ENCODE measurements at regions not wholly inside any gene's neighbourhood (a gene's known extent, or its start where the extent isn't known, plus 50 kb on each side); places are given as distances from the start of the nearest gene placed in this dataset.

GRCh38 chr4:57682275-57682674, 572.1 kb upstream of the IGFBP7 start:
- no peak overlapping the region for H3K4me3 ChIP-seq (ENCODE audit: low read length)
- H3K9me3 ChIP-seq (ENCODE audit: control insufficient read depth, low read length): no peaks in the 10 kb centered on the region
- no peak overlapping the region for H3K9ac ChIP-seq (ENCODE audit: low read length)
- H3K27me3 ChIP-seq (ENCODE audit: control insufficient read depth, insufficient read depth, low read length): no peaks in the 10 kb centered on the region
- H3K36me3 ChIP-seq (ENCODE audit: control insufficient read depth, insufficient read depth, low read length): no peaks in the 10 kb centered on the region
- H3K4me1 ChIP-seq (ENCODE audit: control insufficient read depth, insufficient read depth, low read length): no peaks in the 10 kb centered on the region

GRCh38 chr4:57679969-57680368, 569.8 kb upstream of the IGFBP7 start:
- no peaks in the 10 kb centered on the region for H3K9me3 ChIP-seq (ENCODE audit: control insufficient read depth, low read length)
- H3K4me3 ChIP-seq (ENCODE audit: low read length): no peak overlapping the region
- no peaks in the 10 kb centered on the region for H3K4me1 ChIP-seq (ENCODE audit: control insufficient read depth, insufficient read depth, low read length)
- H3K36me3 ChIP-seq (ENCODE audit: control insufficient read depth, insufficient read depth, low read length): no peaks in the 10 kb centered on the region
- no peaks in the 10 kb centered on the region for H3K27me3 ChIP-seq (ENCODE audit: control insufficient read depth, insufficient read depth, low read length)
- no peak overlapping the region for H3K9ac ChIP-seq (ENCODE audit: low read length)

GRCh38 chr4:57676394-57676793, 566.2 kb upstream of the IGFBP7 start:
- no peaks in the 10 kb centered on the region for H3K36me3 ChIP-seq (ENCODE audit: control insufficient read depth, insufficient read depth, low read length)
- H3K9me3 ChIP-seq (ENCODE audit: control insufficient read depth, low read length): no peaks in the 10 kb centered on the region
- H3K4me1 ChIP-seq (ENCODE audit: control insufficient read depth, insufficient read depth, low read length): no peaks in the 10 kb centered on the region
- H3K27me3 ChIP-seq (ENCODE audit: control insufficient read depth, insufficient read depth, low read length): no peaks in the 10 kb centered on the region
- H3K4me3 ChIP-seq (ENCODE audit: low read length): no peak overlapping the region
- H3K9ac ChIP-seq (ENCODE audit: low read length): no peak overlapping the region

GRCh38 chr4:57672846-57673433, 562.8 kb upstream of the IGFBP7 start:
- Histone ChIP-seq H3K36me3 (ENCODE audit: control insufficient read depth, insufficient read depth, low read length) (no peaks in the 10 kb centered on the region), H3K9me3 (ENCODE audit: control insufficient read depth, low read length) (no peaks in the 10 kb centered on the region), H3K9ac (ENCODE audit: low read length) (no peak overlapping the region), H3K27me3 (ENCODE audit: control insufficient read depth, insufficient read depth, low read length) (no peaks in the 10 kb centered on the region), H3K4me3 (ENCODE audit: low read length) (no peak overlapping the region), H3K4me1 (ENCODE audit: control insufficient read depth, insufficient read depth, low read length) (no peaks in the 10 kb centered on the region)

GRCh38 chr4:57668621-57669020, 558.4 kb upstream of the IGFBP7 start:
- Histone ChIP-seq H3K9ac (ENCODE audit: low read length) (no peak overlapping the region), H3K9me3 (ENCODE audit: control insufficient read depth, low read length) (no peaks in the 10 kb centered on the region), H3K4me1 (ENCODE audit: control insufficient read depth, insufficient read depth, low read length) (no peaks in the 10 kb centered on the region), H3K27me3 (ENCODE audit: control insufficient read depth, insufficient read depth, low read length) (no peaks in the 10 kb centered on the region), H3K36me3 (ENCODE audit: control insufficient read depth, insufficient read depth, low read length) (no peaks in the 10 kb centered on the region), H3K4me3 (ENCODE audit: low read length) (no peak overlapping the region)

GRCh38 chr4:57665806-57666205, 555.6 kb upstream of the IGFBP7 start:
- Histone ChIP-seq H3K4me1 (ENCODE audit: control insufficient read depth, insufficient read depth, low read length) (no peaks in the 10 kb centered on the region), H3K36me3 (ENCODE audit: control insufficient read depth, insufficient read depth, low read length) (no peaks in the 10 kb centered on the region), H3K9ac (ENCODE audit: low read length) (no peak overlapping the region), H3K27me3 (ENCODE audit: control insufficient read depth, insufficient read depth, low read length) (no peaks in the 10 kb centered on the region), H3K9me3 (ENCODE audit: control insufficient read depth, low read length) (no peaks in the 10 kb centered on the region), H3K4me3 (ENCODE audit: low read length) (no peak overlapping the region)

GRCh38 chr4:57661517-57662090, 551.4 kb upstream of the IGFBP7 start:
- Histone ChIP-seq H3K4me3 (ENCODE audit: low read length) (no peak overlapping the region), H3K9ac (ENCODE audit: low read length) (no peak overlapping the region), H3K4me1 (ENCODE audit: control insufficient read depth, insufficient read depth, low read length) (no peaks in the 10 kb centered on the region), H3K27me3 (ENCODE audit: control insufficient read depth, insufficient read depth, low read length) (no peaks in the 10 kb centered on the region), H3K9me3 (ENCODE audit: control insufficient read depth, low read length) (no peaks in the 10 kb centered on the region), H3K36me3 (ENCODE audit: control insufficient read depth, insufficient read depth, low read length) (no peaks in the 10 kb centered on the region)

GRCh38 chr4:57658673-57659072, 548.5 kb upstream of the IGFBP7 start:
- Histone ChIP-seq H3K27me3 (ENCODE audit: control insufficient read depth, insufficient read depth, low read length) (no peaks in the 10 kb centered on the region), H3K9me3 (ENCODE audit: control insufficient read depth, low read length) (no peaks in the 10 kb centered on the region), H3K4me1 (ENCODE audit: control insufficient read depth, insufficient read depth, low read length) (no peaks in the 10 kb centered on the region), H3K4me3 (ENCODE audit: low read length) (no peak overlapping the region), H3K9ac (ENCODE audit: low read length) (no peak overlapping the region), H3K36me3 (ENCODE audit: control insufficient read depth, insufficient read depth, low read length) (no peaks in the 10 kb centered on the region)

- H3K36me3 ChIP-seq (ENCODE audit: control insufficient read depth, insufficient read depth, low read length): no peaks in the 10 kb centered on the region
- no peak overlapping the region for H3K4me3 ChIP-seq (ENCODE audit: low read length)
- H3K9me3 ChIP-seq (ENCODE audit: control insufficient read depth, low read length): no peaks in the 10 kb centered on the region
- no peak overlapping the region for H3K9ac ChIP-seq (ENCODE audit: low read length)
- no peaks in the 10 kb centered on the region for H3K27me3 ChIP-seq (ENCODE audit: control insufficient read depth, insufficient read depth, low read length)
- H3K4me1 ChIP-seq (ENCODE audit: control insufficient read depth, insufficient read depth, low read length): no peaks in the 10 kb centered on the region
These were observed 548.0 kb upstream of the IGFBP7 start for GRCh38 chr4:57658188-57658587.

GRCh38 chr4:57655342-57655741, 545.2 kb upstream of the IGFBP7 start:
- no peak overlapping the region for H3K9ac ChIP-seq (ENCODE audit: low read length)
- H3K4me3 ChIP-seq (ENCODE audit: low read length): no peak overlapping the region
- no peaks in the 10 kb centered on the region for H3K9me3 ChIP-seq (ENCODE audit: control insufficient read depth, low read length)
- H3K27me3 ChIP-seq (ENCODE audit: control insufficient read depth, insufficient read depth, low read length): no peaks in the 10 kb centered on the region
- H3K4me1 ChIP-seq (ENCODE audit: control insufficient read depth, insufficient read depth, low read length): no peaks in the 10 kb centered on the region
- H3K36me3 ChIP-seq (ENCODE audit: control insufficient read depth, insufficient read depth, low read length): no peaks in the 10 kb centered on the region

- no peaks in the 10 kb centered on the region for H3K9me3 ChIP-seq (ENCODE audit: control insufficient read depth, low read length)
- H3K36me3 ChIP-seq (ENCODE audit: control insufficient read depth, insufficient read depth, low read length): no peaks in the 10 kb centered on the region
- H3K4me1 ChIP-seq (ENCODE audit: control insufficient read depth, insufficient read depth, low read length): no peaks in the 10 kb centered on the region
- H3K4me3 ChIP-seq (ENCODE audit: low read length): no peak overlapping the region
- no peaks in the 10 kb centered on the region for H3K27me3 ChIP-seq (ENCODE audit: control insufficient read depth, insufficient read depth, low read length)
- H3K9ac ChIP-seq (ENCODE audit: low read length): no peak overlapping the region
These were observed 542.6 kb upstream of the IGFBP7 start for GRCh38 chr4:57652779-57653178.

GRCh38 chr4:57640391-57641100, 530.4 kb upstream of the IGFBP7 start:
- H3K4me1 ChIP-seq (ENCODE audit: control insufficient read depth, insufficient read depth, low read length): no peaks in the 10 kb centered on the region
- H3K9ac ChIP-seq (ENCODE audit: low read length): no peak overlapping the region
- H3K36me3 ChIP-seq (ENCODE audit: control insufficient read depth, insufficient read depth, low read length): no peaks in the 10 kb centered on the region
- no peak overlapping the region for H3K4me3 ChIP-seq (ENCODE audit: low read length)
- no peaks in the 10 kb centered on the region for H3K27me3 ChIP-seq (ENCODE audit: control insufficient read depth, insufficient read depth, low read length)
- no peaks in the 10 kb centered on the region for H3K9me3 ChIP-seq (ENCODE audit: control insufficient read depth, low read length)
